Inflammatory macrophage (primary cell): ENCODE measurements at regions not wholly inside any gene's neighbourhood (a gene's known extent, or its start where the extent isn't known, plus 50 kb on each side); places are given as distances from the start of the nearest gene placed in this dataset.

Experiments used
- DNase-seq, 2 donors: peaks; one replicate each; pipeline ENCODE4 v3.0.0-alpha.2; 2020 to 2022

DNA sequence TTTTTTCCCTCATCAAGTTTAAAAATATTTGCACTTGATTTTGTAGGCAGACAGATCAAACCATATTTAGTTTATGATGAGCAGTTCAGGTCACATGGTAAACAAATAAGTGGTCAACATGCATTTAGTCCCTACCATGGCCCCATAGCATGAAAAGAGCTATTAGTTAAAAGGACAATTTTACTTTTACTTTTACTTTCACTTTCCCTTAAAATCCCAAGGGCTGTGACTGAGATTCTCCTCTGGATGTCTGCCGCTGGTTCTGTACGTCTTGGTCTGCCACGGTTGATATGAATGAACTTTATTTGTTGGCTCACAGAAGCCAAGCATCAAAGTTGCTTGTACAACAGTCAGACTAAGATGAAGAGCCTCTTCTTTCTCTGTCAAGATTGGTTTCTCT, 626.2 kb upstream of the CDH7 start:
- DNase-seq: no peak

GRCh38 chr18:65103864-65104263, 646.9 kb upstream of the CDH7 start:
- no peak for DNase-seq

DNA sequence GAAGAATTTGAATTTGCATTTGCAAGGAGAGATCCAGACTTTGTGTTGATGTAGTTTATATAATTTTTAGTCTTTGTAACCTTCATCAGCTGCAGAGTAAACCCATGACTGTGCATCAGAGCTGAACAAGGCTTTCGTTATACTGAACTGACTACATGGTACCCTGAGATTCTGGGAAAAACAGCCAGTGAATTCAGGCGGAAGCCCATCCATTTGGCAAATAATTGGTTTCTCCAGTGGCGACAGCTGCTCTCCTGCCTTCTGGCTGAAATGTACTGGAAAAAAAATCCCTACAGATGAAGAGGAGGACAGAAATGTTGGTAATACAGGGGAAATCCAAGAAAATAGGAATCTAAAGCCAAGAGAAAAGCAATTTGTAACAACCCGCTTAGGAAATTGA, 657.5 kb upstream of the CDH7 start:
- no peak for DNase-seq

GRCh38 chr18:65091744-65092329, 659.0 kb upstream of the CDH7 start:
- DNase-seq: peak; percentile 7 to 16

GRCh38 chr18:65082907-65083306, 667.9 kb upstream of the CDH7 start:
- no peak for DNase-seq

GRCh38 chr18:65081786-65082185, 669.0 kb upstream of the CDH7 start:
- DNase-seq: no peak

DNA sequence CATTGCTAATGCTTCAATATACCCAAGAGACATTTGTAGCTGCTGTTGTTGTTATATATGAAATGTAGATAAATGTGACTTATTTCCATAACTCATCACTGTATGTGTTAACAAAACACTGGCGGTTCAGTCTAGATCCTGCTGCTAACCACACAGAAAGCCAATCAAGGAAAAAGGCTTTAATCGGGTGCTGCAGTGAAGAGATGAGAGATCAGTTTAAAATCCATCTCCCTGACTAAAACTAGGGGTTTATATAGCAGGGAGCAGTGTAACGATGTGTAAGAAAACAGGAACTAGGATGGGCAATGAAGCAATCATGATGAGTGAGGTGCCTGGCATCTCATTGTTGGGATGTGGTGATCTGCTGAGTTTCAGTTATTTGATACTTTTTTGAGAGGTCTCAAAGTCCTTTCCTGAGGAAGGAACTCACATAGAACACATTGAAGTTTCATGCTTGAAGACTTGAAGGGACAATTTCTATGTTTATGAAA, 677.7 kb upstream of the CDH7 start:
- no peak for DNase-seq

DNA sequence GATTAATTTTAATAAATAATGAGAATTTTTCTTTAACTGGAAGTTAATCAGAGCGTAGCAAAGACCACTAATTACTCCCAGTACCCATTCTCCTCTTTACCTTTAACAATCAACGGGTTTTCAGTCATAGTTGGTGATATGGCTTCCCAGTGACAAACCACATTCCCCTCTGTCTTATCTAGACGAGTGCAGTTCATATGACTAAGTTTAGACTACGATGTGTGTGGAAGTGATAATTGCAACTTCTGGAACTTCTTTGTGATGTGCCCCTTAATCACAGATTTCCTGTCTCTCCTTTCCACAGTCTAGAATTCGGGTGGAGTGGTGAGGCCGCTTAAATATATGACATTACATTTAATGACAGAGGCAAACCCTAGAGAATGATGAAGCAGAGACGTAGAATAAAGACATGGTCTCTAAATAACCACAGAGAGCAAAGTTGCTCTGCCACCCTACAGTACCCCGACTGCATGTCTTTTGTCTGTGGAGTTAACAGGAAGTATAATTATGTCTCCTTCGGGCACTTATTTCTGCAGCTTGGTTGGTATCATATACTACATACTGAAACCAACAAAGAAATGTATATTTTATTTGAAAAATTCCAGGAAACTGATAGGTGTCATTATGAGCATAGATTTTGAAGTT, 693.3 kb upstream of the CDH7 start:
- no peak for DNase-seq

DNA sequence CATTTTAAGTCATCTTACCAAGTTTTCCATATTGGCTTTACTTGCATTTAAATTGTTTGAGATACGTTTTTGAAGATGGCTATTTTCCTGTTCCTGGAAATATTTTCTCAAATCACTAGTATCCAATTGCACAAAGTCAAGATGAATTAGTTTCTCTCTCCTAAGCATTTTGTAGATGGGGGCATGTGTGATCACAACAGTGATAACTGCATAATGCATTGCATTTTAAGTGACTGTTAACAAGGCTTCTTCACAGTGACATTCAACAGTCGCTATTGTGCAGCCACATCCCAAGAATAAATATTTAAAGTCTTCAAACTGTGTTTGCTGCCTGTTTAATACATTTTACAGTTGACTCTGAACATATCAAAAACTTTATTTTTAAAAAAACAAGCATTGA, 694.2 kb upstream of the CDH7 start:
- no peak for DNase-seq

- DNase-seq: no peak
These were observed 701.2 kb upstream of the CDH7 start for GRCh38 chr18:65049586-65049985.

DNA sequence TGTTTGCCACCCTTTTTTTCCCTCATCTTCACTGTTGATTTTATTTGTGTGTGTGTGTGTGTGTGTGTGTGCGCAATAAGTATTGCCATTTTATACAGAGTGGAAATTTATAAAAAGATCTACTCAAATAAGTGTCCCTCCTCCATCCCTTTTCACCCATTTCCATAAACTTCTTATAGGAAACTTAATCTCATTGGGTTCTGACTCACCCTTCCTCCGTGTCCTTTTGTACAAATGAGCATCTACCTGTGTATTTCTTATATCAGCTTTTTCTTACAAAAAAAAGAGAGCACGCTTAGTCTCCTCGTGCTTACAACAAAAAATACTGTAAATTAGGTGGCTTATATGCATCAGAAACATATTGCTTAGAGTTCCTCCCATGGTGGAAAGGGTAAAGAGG, 711.2 kb upstream of the CDH7 start:
- DNase-seq: no peak

DNA sequence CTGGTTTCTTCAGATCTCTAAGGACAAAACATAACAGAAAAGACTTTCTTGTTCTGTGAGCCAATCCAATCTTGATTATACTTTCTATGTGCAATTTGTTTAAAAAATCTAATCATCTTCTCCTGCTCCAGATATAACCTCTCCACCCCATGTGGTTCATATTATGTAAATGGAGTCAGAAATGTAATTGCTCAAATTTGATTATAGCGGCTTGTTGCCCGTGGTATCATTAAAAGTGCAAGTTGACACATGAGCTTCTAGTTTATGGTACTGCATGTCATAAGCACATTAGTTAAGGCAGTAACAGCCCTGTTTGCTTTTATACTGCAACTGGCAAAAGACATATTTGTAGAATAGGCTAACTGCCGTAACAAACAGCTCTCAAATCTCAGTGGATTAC, 715.1 kb upstream of the CDH7 start:
- DNase-seq: no peak

DNA sequence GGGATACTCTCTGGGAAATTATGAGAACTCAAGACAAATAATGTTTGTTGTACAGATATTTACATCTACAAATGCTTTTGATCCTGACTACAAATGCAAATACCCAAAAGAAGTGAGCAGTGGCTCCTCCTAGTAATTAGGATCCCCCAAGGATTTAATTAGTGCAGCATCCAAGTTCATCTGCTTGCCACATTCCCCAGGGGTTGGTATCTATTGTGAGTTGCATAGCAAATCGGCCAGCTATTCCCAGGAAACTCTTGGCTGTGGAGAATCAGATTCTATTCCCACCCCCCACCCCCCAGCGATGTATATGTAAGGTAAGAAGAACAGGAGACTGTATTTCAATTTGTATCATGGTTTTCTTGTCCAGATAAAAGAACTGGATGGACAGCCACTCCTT, 725.1 kb upstream of the CDH7 start:
- DNase-seq: no peak

DNA sequence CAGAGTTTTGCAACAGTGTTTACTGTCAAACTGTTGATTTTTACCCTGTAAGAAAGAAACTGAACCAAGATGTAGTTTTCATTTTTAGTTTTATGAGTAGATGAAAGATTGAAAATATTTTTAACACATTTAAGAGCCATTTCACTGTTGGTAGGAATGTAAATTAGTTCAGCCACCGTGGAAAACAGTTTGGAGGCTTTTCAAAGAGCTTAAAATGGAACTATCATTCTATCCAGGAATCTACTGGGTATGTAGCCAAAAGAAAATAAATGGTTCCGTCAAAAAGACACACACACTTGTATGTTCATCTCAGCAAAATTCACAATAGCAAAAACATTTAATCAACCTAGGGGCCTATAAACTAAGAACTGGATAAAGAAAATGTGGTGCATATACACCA, 729.8 kb upstream of the CDH7 start:
- no peak for DNase-seq

DNA sequence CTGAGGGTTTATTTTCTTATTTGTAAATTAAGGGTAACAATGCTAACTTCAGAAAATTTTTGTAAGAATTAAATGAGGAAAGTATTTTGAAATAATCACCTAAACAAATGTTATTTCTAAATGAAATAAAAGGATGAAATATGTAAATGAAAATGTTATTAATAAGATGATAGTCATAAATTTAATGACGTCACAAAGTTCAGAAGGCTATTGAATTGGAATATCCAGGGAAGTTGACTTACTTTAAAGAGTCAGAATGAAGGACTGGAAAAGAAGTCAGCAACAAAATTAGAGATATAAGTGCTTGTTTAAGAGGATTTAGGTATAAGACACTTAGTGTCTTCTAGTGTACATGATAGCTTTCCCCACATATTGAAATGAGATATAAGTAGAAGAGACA, 732.6 kb upstream of the CDH7 start:
- DNase-seq: no peak

DNA sequence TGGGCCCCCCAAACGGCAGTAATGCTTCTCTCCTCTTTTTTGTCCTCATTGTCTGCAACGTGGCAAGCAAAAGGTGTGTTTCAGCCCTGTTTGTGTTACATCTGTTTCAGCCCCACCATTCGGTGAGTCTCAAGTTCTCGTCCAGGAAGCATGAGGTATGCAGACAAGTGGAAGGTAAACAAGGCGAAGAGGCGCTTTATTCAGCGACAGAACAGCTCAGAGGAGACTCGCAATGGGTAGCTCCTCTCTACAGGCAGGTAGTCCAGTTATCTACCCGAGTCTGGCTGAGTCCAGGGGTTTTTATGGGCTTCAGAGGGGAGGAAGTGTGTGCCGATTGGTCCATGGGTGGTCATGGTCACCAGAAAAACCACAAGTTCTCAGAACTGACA, 733.4 kb upstream of the CDH7 start:
- no peak for DNase-seq

GRCh38 chr18:65016631-65017371, 734.0 kb upstream of the CDH7 start:
- no peak for DNase-seq

- DNase-seq: no peak
These were observed 756.4 kb upstream of the CDH7 start for GRCh38 chr18:64994370-64994769.

GRCh38 chr18:64993695-64994094, 757.1 kb upstream of the CDH7 start:
- no peak for DNase-seq

GRCh38 chr18:64992654-64993053, 758.2 kb upstream of the CDH7 start:
- DNase-seq: no peak

- DNase-seq: no peak
These were observed 759.7 kb upstream of the CDH7 start for GRCh38 chr18:64991102-64991501.

DNA sequence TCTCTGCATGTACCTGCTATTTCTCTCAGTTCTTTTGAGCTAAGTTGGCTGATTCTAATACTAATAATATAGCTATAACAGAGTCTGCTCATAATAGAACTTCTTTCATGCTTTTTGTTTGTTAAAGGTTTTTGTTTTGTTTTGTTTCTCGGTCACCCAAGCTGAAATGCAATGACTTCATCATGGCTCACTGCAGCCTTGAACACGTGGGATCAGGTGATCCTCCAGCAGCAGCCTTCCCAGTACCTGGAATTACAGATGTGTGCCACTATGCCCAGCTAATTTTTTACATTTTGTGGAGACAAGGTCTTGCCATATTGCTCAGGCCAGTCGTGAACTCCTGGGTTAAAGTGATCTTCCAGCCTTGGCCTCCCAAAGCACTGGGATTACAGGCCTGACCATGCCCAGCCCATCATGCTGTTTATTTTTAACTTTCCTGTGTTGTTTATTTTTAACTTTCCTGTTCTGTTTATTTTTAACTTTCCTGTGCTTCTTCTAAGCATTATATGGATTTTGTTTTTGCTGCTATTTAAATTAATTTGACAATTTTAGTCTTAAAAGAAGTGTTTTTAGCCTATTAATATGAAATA, 763.8 kb upstream of the CDH7 start:
- no peak for DNase-seq

DNA sequence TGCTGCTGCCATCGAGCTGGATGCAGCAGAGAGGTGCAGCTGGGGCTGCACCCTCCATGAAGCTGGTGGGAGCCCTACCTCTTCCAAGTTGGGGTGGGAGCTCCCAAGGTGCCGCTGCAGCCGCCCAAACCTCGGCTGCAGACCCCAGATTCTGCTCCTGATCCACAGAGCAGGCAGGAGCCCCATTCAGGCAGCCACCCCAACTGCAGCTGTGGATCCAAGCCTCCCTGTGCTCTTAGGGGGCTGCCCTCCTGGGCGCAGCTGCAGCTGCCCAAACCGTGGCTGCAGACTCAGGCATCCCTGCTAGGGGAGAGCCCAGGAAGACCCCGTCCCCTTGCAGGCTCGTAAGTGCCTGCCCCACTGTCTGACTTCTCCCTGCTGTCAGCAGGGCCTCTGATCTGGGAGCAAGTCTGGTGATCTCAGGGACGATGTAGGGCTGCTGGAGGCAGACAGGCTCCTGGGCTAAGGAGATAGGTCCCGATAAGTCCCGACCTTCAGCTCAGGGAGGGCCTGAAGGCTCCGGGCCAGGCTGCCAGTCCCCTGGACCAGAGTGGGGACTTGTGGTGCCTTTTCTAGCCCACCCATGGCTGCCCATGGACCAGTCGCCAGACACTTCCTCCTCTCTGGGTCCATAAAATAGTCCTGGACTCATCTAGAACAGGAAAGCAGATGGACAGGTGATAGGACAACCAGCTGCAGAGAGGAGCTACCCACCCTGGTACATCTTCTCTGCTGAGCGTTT, 767.1 kb upstream of the CDH7 start:
- DNase-seq: no peak
